HG03571 (cell line): ENCODE measurements at regions not wholly inside any gene's neighbourhood (a gene's known extent, or its start where the extent isn't known, plus 50 kb on each side); places are given as distances from the start of the nearest gene placed in this dataset.

Experiments
- ATAC-seq: cut with Tn5 transposase; IDR thresholded peaks from one replicate; pipeline ENCODE4 v1.9.1; 2021; ENCODE audit not compliant: unreplicated experiment

DNA sequence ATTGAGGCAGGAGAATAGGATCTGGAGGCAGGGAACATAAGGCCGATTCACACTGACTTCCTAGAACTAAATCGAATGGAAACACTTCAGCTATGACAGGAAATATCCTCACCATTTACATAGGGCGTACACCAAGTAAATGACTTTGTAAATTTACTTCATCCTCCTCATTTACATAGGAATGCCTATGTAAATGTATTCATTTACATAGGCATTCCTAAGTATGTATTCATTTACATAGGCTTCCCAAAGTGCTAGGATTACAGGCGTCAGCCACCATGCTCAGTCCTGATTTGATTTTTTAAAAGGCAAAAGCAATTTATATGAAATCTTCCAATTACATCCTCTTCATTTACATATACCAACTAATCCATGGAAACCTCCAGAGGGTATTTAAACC, 133.1 kb upstream of the RFC3 start:
- ATAC-seq: no peak

DNA sequence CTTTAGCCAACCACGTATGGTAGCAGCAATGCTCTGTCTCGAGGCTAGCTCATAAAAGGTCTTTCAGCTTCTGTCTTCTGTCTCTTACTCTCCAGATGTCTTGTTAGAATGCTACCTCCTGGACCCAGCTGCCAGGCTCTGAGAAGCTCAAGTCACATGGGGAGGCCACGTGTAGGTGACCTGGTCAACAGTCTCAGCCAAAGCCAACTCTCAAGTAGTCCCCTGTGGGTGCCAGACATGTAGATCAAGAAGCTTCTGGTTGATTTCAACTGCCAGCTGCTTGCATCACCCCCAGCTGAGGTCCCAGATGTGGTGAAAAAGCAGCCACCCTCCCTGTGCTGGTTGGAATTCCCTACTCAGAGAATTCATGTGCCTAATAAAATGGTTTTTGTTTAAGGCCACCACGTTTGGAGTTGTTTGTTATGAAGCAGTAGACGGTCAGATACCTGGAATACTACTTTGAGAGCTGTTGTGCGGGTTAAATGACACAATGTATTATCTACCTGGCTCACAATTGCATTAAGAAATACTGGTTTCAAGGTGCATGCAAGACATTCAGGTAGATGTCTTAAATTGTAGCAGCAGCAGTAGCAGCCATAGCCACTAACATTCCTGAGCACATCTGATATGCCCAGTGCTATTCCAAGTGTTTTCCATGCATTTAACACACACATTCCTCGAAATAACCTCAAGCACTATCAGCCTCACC, 131.0 kb upstream of the RFC3 start:
- no peak for ATAC-seq

DNA sequence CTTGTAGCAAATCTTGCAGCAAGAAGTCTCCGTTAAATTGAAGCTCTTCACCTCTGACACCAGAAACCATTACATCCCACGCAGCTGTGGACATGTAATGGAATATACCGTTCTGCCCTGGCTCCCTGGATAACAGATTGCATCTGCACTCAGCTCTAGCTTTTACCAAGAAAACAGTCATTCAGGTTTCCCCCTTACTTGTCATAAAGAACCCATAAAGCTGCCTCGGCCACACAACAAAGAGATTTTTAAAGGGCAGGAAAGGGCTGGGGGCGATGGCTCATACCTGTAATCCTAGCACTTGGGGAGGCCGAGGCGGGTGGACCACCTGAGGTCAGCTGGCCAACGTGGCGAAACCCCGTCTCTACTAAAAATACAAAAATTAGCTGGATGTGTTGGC, 127.6 kb upstream of the RFC3 start:
- no peak for ATAC-seq

DNA sequence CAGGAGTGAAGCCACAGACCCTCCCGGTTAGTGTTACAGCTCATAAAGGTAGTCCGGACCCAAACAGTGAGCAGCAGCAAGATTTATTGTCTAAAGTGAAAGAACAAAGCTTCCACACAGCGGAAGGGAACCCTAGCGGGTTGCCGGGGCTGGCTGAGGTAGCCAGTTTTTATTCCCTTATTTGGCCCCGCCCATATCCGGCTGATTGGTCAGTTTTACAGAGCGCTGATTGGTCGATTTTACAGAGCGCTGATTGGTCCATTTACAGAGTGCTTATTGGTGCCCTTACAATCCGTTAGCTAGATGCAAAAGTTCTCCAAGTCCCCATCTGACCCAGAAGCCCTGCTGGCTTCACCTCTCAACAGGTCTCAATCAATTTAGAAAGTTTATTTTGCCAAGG, 126.0 kb upstream of the RFC3 start:
- no peak for ATAC-seq

DNA sequence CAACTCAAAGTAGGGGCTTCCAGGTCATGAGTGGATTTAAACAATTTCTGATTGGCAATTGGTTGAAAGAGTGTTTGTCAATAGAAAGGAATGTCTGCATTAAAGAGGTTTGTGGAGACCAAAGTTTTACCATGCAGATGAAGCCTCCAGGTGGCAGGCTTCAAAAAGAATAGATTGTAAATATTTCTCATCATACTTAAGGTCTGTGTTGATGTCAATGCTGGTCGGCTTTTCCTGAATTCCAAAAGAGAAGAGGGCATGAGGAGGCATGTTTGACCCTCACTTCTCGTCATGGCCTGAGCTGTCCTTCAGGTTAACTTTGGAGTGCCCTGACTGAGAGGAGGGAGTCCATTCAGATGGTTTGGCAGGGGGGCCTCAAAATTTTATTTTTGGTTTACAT, 125.4 kb upstream of the RFC3 start:
- ATAC-seq: no peak

DNA sequence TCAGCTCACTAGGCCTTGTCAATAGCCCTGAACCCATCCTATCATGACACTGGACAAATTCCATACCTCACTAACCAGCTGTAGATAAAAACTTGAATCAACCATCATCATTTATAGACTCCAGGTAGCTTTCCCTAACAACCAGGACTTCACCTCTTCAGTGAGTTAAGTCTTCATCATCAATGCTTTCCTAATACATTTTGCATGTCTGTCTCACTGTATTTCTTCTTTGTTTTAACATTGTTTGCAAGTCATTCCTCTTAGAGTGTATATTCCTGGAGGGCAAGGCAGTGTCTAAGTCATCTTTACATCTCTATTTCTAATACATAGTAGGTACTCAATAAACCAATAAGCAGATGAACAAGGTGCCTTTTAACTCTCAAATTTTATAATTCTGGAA, 123.4 kb upstream of the RFC3 start:
- no peak for ATAC-seq

DNA sequence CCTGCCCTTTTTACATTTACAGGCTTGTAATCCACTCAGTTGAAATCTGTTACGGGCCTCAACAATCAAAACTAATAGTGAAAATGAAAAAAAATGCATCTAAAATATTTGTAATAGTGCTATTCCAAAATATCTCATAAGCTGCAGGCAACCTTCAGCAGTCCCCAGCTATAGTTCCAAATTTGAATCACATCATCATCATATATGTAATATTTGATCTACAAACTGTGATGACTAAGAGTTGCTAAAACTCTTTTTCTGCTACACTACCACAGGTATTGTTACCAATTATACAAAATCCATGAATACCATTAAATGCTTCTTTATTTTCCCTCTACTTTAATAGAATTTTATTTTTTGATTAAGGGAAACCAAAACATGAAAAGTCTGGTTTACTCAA, 121.4 kb upstream of the RFC3 start:
- ATAC-seq: no peak

DNA sequence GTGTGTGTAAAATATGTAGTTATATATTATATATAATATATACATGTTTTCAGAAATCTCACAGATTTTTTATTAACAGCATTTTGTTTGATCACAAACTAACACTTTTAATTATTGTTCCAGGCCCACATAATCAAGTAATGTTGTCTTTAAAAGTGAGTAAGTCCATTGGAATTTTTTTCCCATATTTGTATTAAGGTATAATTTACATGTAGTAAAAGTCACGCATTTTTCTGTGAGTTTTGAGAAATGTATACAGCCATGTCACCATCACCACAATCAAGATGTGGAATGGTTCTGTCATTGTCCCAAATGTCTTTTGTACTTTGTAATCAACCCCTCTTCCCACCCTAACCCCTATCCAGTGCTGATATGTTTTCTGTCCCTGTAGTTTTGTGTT, 120.0 kb upstream of the RFC3 start:
- no peak for ATAC-seq

DNA sequence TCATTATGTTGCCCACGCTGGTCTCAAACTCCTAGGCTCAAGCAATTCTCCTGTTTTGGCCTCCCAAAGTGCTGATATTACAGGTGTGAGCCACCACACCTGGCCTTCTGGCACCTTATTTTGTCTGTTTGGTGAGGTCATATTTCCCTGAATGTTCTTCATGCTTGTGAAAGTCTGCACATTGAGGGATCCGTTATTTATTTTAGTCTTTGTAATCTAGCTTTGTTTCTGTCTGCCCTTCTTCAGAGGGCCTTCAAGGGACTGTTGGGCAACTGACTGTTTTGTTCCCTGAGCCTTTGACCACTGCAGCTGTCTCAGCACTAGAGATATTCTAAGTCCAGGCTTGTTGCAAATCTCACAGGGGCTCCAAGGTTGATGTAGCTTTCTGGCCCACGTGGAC, 110.5 kb upstream of the RFC3 start:
- no peak for ATAC-seq

DNA sequence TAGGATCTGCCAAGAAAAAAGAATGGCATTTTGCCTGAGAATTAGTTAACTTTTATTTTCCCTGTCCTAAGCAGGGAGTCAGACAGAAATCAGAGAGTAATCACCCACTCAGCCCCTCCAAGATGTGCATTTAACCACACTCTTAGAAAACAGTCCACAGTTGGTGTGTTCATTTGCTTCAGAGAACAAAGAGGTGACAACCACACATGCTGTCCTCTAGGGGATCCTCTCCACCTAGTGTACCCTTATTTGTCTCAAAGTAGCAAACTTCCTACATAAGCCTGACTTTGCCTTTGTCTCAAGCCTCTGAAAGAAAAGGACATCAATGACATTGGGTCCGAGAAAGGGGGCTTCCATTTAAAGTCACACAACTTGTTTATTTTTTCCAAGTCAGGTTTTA, 107.0 kb upstream of the RFC3 start:
- ATAC-seq: no peak

DNA sequence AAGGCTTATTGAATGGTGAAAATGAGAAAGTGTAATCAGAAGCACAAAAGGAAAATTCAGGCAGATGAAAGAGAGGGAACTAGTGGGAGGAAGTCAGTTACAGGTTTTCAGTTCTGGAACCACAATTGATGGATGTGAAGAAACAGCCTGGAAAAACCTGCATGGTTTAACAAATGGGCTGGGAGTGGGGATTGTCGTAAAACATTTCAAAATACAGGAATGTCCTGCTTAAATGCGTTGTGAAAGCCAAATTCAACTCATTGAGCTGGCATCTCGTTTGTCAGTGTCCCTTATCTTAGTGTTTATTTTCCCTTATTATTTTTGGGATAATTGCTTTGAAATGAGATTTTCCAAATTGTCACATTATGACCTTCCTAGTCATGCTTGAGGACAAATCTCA, 106.5 kb upstream of the RFC3 start:
- no peak for ATAC-seq

DNA sequence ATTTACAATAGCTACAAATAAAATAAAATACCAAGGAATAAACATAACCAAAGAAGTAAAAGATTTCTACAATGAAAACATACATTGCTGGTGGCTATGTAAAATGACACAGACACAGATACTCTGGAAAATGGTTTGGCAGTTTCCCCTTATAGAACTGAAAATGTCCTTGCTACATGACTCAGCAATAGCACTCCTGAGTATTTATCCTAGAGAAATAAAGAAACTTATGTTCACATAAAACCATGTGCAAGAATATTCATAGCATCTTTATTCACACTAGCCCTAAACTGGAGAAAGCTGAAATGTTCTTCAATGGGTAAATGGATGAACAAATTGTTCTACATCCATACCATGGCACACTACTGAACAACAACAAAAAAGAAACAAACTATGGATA, 100.2 kb upstream of the RFC3 start:
- no peak for ATAC-seq

DNA sequence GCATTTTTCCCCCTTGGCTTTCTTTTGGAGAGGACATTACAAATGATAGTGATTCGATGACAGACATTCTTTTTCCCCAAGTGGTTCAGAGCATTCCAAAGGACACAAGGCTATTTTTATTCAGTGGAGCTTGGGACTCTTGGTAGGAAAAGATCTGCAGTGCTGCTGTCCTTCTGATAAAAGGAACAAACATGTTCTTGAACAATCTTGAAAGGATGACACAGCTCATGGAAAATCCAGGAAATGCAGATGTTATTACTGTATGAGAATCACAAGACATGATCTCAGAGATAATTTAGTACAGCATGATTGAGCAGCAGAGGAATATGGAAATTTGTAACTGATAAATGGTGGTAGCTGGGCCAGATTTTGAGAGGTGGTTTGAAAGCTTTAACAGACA, 96.2 kb upstream of the RFC3 start:
- ATAC-seq: no peak

DNA sequence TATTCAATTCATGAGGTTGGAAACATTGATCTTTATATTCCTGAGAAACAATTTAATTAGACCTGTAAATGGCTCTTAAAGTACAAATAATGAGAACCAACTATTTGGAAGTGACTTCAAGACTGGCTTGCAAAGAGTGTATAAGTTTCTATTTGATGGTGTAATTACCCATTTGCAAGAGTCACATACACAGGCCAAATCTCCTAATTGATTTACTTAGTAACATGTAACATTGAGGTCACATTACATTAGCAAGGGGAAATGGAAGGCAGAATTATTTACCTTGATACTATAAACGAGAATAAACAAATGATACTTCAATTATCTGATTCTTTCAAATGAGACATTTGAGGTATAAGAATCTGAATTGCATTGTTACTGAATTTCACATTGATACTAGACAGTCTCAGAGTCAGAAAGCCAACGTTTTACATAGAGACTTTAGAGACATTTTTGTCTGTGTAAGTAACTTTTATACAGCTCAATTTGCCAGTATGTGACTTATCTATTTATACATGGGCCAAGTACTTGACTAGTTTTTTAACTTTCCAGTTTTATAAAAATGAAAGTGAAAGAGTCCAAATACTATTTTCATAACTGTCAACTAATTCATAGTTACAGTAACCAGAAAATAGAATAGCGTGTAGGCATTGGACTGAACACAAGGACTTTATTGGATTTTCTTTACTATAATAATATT, 95.6 kb upstream of the RFC3 start:
- no peak for ATAC-seq

DNA sequence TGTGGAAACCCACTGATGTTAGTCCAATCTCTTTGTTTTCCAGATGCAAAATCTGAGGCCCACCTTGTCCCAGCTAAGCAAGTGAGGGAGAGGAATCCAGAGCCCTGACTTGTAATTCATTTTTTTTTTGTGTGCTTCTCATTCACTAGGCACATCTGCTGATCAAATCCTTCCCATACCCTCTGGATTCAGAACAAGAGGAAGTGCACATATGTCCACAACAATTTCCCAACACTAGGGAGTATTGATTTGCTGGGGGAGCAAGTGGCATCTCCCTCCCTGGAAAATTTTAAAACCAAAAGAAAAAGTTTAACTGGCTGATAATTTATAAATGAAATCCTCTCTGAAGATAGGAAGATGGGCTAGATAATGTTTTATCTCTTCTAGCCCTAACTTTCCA, 94.6 kb upstream of the RFC3 start:
- peak; percentile 7 for ATAC-seq

DNA sequence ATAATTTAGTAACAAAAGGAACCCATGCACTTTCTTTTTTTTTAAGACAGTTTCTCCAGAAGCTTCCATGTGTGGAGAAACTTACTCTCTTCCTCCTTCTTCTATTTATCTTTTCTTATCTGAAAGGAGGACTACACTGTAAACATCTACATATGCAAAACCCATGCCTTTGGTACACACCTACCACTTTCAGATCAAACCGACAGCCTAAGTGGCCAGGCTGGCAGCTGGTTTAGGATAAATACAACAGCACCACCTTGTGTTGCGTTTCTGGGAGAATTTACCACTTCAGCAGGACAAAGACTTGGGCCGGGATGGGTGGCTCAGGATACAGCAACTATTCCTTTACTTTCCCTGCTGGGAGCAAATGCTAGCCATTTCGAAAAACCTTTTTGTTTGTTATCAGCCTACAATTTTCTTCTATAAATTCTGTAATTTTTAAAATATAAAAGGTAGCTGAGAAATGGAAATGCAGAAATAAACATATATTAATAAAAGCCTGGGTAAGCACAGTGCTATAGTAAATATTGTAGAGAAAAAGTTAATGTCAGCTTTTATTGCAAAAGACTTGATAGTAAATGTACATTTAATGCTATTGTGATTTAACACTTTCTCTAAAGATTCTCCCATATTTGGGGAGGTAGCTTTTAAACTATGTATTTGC, 94.0 kb upstream of the RFC3 start:
- ATAC-seq: peak; percentile 54

DNA sequence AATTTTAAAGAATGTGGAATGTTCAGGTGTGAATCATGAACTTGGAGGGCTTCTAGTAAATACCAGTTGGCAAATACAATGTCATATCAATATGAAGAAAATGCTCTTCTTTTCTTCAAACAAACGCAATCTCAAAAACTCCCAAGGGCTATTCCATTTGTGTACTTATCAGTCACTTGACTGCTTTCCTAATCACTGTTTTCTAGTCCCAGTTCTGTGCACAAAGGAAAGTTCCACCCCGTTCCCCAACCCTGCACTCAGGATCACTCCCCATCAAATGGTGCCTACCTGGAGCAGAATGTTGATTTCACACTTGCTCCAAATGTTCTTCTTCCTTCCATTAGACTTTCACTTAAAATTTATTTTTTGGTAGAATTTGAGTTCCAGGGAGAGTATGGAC, 92.6 kb upstream of the RFC3 start:
- no peak for ATAC-seq

DNA sequence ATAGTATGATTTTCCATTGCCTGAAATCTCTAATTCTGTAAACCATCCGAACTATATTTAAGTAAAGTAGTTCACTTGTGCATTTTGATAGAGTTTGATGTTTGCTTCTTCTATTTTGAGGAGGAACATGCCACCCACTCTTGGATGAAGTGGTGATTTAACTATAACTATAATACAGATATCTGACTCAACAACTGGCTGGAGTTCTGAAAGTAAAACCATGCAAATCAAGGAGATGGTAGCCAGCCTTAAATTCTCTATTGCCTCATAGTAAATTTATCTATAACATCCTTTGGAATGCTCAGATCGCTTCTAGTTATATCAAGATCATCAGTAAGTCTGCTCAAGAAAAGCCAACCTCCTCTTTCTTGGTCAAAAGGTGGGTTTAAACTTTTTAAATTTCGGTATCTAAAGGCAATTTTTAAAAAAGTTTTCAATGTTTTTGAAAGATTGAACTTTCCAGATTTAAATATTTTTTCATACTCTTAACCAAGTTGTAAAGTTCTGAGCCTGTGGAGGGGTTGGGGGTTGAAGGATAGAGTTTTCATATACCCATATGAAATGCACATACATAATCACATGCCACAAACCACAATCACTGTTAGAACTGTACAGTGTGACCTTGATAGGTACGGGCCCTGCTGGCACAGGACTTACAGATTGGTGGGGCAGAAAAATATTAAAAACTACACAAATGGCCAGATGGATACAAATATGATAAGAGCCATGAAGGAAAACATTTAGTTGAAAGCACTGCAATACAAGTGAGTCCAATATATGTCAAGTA, 90.5 kb upstream of the RFC3 start:
- no peak for ATAC-seq

DNA sequence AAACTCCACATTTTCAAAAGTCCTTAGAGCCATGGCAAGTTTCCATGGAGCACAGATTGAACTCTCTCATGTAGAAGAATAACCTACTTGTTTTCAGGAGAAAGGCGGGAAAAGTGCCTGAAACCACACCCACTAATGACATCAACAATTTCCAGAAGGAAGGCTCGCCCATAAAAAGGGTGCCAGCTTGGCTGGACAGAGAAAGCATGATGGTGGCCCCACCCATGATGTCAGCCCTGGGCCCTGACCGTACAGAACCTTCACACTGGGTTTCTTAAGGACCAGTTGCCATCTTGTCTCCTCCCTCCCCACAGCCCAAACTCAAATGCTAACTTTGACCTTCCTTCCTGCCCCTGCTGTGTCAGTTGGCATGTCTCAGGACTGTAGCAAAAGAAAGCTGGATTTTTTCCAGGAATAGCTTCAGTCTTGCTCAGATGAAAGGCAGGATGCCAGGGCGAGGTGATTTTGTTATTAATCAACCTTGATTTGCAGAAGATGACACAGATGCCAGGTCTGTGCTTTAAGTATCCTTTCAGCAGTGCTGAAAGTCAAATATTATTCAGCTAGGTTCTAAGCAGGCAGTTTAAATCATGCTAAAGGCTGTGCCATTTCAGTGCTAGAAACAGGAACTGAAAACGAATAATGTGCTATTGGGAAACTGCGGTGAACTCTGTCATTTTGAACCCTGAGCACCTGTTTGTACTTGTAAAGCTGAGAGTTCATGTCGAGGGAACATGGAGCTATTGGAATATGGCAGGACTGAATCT, 89.5 kb upstream of the RFC3 start:
- peak; percentile 92 for ATAC-seq

DNA sequence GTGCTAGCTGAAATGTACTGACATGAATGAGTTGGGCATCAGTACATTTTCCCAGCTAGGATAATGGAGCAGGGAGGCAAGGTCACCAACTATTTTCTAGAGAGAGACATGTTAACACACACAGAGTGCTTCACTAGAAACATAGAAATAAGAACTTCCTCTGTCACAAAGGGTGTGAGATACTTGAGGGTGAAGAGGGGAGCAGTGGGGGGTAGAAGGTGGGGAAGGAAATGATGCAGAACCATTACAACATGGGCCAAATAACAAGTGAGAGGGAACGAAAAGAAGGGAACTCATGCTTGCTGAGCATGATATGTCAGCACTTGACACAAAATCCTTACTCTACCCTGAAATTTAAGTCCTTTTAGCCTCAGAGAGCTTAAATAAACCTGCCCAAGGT, 87.8 kb upstream of the RFC3 start:
- no peak for ATAC-seq

DNA sequence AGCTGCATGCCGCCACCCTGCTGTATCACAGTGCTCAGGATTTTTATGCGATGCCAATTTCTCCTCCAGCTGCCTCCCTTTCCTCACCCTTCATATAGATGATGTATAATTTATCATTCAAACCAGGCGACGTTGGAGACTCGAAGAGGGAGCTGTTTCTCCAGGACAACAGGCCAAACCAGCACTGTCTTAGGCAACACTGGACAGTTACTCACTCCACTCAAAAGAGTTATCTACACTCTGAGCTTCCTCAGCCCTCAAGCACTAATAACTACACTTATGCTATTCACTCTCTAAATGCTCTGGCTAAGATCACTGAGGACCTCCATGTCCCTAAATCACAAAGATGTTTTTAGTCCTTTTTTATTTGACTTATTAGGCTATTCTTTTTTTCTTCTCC, 87.3 kb upstream of the RFC3 start:
- no peak for ATAC-seq
